IPS DF 4.7 (cell line): ENCODE measurements at regions not wholly inside any gene's neighbourhood (a gene's known extent, or its start where the extent isn't known, plus 50 kb on each side); places are given as distances from the start of the nearest gene placed in this dataset.

Source experiments
- DNase-seq: peaks from one replicate; pipeline ENCODE4 v3.0.0-alpha.2; 2013; ENCODE audit warnings: low spot score; ENCODE audit errors: extremely low read depth

- DNase-seq = no peak
Observed at GRCh38 chr11:134542401-134543165, 130.5 kb upstream of the B3GAT1 start.

GRCh38 chr11:134541951-134542350, 129.9 kb upstream of the B3GAT1 start:
- DNase-seq = no peak

GRCh38 chr11:134541355-134541754, 129.3 kb upstream of the B3GAT1 start:
- DNase-seq = no peak

- DNase-seq = no peak
Observed at GRCh38 chr11:134539285-134539684, 127.2 kb upstream of the B3GAT1 start.

- no peak for DNase-seq
Observed at GRCh38 chr11:134538742-134539141, 126.7 kb upstream of the B3GAT1 start.

GRCh38 chr11:134537941-134538340, 125.9 kb upstream of the B3GAT1 start:
- DNase-seq = no peak

- no peak for DNase-seq
Observed at GRCh38 chr11:134537296-134537695, 125.3 kb upstream of the B3GAT1 start.

- DNase-seq = no peak
Observed at GRCh38 chr11:134536677-134537076, 124.6 kb upstream of the B3GAT1 start.

GRCh38 chr11:134536219-134536618, 124.2 kb upstream of the B3GAT1 start:
- no peak for DNase-seq

- DNase-seq = no peak
Observed at GRCh38 chr11:134535029-134536025, 123.3 kb upstream of the B3GAT1 start.

- DNase-seq = no peak
Observed at GRCh38 chr11:134533511-134533910, 121.5 kb upstream of the B3GAT1 start.

- DNase-seq = no peak
Observed at GRCh38 chr11:134532921-134533421, 120.9 kb upstream of the B3GAT1 start.

GRCh38 chr11:134532131-134532920, 120.3 kb upstream of the B3GAT1 start:
- DNase-seq = no peak

- no peak for DNase-seq
Observed at GRCh38 chr11:134531327-134532130, 119.5 kb upstream of the B3GAT1 start.

GRCh38 chr11:134530636-134531326, 118.7 kb upstream of the B3GAT1 start:
- no peak for DNase-seq

GRCh38 chr11:134529212-134530096, 117.4 kb upstream of the B3GAT1 start:
- no peak for DNase-seq

GRCh38 chr11:134528453-134528852, 116.4 kb upstream of the B3GAT1 start:
- DNase-seq = no peak

- DNase-seq = no peak
Observed at GRCh38 chr11:134527382-134528243, 115.6 kb upstream of the B3GAT1 start.
